DMS53 (cell line): ENCODE measurements at regions not wholly inside any gene's neighbourhood (a gene's known extent, or its start where the extent isn't known, plus 50 kb on each side); places are given as distances from the start of the nearest gene placed in this dataset.
"Not testable (repeated sequence)": the region's sequence is repeated elsewhere in the genome, so short reads cannot be mapped to it uniquely, and the experiment has no call there.

ENCODE experiments used
- DNase-seq: peaks from one replicate; lab custom pipeline; 2025; lab: John Stamatoyannopoulos, UW

DNA sequence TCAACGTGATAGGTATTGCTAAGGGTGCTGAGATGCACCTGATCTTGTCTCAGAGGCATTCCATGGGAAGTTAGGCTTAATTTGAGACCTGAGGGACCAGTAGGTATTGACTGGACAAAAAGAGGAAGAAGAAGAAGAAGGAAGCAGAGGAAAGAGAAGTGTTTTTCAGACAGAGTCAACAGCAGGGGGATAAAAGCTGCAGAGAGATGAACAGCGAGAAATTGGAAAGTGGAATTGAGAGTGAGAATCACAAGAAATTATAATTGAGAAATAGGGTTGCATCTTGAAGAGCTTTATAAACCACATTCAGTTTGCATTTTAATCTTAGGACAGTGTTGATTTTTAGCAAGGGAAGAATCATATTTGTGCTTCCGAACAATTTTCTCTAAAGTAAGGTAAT lies 254.0 kb downstream of the CD83 start:
- no peak for DNase-seq

DNA sequence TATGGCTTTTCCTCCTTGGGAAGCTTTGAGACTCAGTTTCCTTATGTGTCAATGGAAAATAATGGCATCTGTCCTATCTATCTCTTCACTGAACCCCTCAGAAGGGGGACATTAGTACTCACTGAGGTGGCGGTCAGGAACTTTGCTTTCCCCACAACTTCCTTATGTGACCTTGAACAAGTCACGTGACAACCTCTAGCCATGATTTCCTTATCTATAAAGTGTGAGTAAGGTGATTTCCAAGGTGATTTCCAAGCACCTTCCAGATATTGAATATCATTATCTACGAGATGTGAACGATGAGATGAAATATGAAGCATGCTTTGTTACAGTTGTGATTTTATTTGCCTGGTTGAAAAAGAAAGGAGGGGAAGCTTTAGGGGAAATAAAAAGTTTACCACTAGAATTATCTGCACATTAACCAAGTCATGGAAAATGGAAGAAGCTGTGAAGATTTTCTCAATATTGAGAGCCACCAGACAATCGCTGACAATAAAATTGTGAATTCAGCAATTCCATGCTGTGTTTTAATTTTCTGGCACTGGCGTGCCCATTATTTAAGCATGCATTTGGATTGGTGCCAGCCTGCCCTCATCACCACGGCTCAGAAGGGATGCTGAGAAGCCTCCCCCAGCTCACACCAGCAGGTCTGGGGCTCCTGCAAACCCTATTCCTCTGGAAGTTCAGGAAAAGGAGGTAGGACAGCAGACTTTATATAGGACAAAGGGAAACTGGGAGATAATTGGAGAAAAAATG lies 255.3 kb downstream of the CD83 start:
- no peak for DNase-seq

DNA sequence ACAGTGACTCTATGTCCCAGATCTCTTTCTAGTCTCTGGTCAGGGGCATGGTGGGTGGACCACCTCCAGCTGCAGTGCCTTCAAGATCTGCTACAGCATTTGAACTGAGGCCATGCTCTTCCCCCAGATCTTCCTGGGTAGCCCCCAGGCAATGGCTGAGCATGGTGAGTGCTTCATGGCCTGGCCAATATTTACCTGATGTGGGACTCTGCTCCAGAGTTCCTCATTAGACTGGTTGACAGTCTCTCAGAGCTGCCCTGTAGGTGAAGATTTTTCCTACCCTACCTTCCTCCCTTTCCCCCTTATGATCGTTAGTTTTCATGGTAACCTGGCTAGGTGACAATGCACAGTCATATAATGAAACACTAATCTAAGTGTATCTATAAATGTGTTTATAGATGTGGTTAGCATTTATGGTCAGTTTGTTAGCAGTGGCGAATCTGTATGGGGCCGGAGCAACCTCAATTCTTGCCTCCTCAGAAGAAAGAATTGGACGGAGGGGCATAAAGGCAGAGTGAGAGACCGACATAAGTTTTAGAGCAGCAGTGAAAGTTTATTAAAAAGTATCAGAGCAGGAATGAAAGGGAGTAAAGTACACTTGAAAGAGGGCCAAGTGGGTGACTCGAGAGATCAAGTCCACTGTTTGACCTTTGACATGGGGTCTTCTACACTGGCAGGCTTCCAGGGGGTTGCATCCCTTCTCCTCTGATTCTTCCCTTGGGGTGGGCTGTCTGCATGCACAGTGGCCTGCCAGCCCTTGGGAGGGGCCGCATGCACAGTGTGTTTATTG lies 256.3 kb downstream of the CD83 start:
- DNase-seq: no peak

DNA sequence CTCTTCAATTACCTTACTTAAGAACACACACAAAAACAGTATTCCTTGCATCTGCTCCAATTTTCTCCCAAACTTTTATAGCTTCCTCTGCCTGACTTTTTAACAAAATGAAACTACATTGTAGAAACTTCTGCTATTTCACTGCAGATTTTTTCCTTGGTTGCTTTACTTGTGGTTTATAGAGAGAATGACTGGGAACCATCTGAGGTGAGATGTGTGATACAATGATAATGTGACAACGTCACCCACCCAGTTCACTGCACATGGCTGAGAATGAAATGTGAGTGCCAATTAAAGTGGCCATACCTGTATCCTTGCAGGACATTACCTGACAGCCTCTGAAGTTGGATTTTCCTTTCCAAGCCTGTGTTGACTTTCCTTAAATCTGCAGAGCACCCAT lies 258.4 kb downstream of the CD83 start:
- no peak for DNase-seq

DNA sequence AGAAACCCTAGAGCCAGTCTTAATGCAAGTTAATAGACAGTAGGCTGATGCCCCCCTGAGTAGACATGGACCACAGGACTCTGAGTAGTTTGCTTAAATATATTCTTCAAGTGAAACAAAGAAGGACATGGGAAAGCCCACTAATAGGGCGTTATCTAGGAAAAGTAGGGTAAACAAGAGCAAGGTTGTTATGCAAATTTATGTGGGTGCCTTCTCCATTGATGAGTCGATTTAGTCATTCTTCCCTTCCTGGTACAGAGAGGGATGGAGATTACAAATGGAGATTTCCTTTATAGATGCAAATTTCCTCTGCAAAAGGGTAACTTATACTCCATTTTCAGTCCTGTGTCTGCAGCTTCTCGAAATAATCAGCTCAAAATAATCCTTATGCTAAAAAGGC lies 262.0 kb downstream of the CD83 start:
- DNase-seq: peak; percentile 5

DNA sequence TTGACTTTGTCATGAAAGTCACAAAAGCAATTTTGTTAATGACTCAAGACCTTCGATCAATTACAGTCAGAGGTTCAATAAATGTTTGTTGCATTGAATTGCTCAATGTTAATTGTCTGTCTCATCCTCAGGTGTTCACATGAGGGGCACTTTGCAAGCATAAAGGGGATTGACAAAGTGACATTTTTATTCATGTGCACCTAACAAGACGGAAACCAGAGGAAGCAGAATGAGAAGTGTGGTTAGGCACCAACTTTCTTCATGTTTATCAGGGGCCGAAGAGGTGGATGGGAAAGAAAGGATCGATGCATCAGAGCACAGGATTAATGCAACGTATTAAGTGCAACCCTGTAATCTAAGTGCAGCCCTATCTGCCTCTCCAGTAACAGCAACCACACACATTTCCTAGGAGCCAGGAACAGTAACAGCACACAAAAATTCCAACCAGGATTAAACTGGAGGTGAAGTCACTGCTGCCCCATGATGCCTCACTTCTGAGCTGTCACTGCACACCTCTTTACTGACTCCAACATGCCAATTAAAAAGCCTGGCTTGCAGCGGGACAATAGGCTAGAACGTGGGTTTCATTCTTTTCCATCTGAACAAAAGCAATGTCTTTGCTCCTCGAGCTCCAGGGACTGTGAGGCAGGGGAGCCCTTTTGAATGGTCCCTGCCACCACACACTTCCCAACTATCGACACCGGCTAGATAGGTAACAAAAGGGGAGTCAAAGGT lies 262.7 kb downstream of the CD83 start:
- DNase-seq: no peak

DNA sequence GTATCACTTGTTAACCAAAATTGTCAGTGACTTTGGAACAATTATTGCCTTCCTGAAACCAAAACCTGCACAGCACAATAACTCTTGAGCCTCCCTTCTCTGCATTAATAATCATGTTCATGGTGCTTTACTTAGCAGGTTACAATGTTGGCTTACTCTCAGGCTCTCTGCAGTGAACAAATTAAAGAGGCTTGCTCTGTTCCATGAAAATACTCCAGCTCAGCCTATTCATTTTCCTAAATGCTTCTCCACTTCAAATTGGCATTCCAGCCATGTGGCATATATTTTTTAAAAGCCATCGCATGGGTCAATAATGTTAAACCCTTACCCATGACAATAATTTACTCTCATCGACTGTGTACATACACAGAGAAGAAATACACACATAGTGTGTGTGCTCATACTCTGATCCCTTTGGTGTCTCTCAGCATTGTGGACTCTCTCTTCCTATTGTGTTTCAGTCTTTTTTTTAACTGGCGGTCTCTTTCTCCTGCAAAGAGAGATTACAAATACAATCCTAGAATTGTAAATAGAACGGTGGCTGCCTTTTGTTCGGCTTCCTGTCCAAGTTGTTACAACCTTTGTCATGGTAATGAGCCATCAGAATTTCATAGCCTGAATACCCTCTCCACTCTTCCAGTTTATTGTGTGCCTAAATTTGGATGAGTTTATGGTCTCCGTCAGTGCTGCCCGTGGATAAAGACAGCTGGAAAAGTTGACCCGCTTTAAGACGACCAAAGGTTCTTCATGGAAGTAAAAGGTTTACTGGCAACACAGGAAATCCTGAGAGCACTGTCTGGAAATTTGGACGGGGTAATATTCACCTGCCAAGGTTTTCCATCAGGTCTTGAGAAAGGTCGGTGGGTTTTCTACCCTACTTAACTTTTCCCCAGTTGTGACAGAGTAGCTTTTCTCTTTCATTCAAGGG lies 263.6 kb downstream of the CD83 start:
- DNase-seq: peak; percentile 83

DNA sequence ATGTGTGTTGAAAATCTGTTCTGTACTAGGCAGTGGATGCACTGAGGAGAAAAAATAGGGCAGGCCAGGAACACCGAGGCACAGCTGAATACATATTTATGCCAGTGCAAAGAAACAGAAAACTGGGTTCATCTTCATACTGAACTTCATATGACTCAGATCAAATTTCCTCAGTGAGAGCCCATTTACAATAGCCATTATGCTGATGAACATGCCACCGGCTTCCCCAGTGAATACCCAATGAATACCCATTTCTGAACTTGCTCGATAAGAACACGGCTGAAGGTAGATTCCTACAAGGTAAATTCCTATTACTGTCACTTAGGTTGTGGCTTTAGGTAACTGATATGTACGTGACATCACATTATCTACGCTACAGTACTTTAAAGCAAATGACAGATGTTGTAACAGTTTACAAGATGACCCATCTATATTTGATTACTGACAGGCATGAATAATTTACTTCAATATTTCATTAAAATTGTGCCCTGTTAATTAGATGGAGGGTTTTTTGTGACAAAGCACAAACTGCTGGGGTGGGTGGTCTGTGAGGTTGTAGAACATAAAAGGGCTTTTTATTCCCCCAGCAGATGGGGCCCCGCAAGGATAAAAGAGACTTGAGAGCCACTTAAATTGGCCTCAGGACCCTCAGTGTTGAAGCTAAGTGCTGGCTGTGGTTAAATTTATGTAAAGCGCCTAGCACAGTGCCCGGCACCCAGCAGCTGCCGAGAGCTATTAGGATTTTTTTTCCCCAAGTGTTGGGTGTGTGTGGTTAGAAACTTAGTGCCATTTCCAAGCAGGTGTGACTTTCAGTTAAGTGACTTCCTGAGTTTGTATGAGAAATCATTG lies 264.5 kb downstream of the CD83 start:
- peak; percentile 44 for DNase-seq

DNA sequence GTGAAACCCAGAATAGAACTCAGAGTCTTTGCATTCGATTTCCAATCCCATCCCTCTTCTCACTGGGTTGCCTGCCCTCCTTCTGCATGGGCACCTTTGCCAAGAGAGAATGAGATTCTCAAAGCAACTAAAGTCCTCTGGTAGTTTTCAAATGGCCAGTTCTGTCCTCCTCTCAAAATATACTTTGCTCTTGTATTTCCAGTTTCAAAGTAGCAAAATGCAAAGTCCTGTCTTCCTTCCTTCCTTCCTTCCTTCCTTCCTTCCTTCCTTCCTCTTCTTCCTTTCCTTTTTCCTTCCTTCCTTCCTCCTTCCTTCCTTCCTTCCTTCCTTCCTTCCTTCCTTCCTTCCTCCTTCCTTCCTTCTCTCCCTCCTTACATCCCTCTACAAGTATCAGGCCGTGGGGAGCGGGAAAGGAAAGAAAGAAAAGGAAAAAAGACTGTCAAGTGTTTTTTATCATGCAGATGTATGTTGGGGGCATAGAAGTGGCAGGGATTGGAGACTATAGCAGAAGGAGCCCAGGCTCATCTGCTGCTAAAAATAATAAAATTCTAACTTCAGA lies 265.2 kb downstream of the CD83 start:
- DNase-seq: no peak

DNA sequence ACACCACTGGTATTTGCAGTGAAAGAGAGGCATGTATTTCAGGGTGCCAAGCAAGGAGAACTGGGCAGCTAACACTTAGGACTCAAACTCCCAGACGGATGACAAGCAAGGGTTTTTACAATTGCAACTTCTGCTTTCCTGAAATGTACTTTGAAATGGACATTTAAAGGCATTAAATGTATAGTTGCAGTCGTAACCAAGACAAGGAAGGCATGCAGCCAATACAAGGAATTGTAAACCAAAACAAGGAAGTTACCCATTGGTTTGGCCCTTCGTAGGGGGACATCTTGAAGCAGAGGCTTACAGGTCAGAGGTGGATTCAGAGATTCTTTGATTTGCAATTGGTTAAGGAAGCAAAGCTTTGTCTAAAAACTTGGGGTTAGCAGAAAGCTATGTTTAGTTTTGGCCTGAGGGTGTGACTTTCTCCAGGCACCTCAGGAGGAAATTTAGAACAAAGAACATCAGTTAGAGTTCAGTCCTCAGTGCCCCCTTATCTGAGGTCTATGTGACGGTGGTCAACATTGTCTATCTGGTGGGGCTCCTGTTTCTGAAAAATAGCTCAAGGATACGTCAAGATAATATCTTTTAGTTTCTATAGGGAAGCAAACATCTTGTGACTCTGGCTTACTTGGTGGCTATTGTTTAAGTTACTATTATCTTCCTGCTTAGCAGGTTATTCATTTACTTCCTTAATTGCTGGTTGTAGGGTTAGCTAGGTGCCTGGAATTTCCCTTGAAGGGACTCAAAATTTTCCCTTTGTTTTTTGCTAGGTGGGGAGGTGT lies 266.0 kb downstream of the CD83 start:
- DNase-seq: no peak

DNA sequence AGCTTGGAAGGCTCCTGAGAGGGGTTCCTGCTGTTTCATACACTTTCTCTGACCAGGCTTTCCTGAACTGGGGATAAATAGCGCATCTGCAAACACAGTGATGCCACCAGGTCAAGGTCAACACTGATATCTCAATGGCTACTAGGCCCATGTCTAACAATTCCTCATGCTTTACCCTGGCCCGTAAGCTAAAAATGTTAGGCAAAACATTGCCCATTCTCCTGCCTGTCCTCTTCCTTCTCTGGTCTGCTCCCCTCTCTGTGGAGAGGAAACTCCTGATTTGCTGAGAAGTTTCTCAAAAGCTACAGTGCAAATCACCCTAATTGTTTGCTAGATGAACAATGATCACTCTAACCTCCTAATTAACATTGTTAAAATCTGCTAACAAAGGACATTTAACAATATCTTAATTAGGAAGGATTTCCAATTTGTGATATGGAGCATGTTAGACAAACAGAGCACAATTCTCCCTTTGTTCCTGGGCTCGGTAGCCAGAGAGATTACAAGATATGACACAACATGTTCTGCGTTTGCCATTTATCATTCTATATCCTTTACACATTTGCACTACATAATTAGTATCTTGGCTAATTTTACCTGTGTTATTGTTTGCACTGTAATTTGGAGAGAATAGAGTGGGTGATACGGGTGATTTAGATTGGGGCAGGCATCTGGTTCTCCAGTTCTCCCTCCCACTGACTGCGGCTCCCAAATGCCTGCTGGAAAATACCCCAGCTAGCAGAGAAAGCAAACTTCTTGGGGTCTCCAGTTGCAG lies 266.8 kb downstream of the CD83 start:
- no peak for DNase-seq

DNA sequence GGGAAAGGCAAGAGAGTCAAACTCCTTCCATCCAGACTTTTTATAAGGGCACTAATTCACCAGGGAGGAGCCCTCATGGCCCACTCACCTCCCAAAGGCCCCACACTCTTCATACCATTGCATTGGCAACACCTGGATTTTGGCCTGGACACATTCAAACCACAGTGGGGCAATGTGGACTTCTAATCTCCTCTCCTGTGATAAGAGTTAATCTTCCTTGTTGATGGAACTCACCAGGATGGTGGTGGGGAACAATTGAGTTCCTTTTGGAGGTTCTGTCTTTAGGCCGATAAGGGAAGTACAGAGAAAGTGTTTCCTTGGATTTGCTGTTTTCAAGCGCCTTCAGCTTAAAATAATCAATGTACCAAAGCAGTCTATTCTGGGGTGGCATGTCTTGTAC lies 268.7 kb downstream of the CD83 start:
- no peak for DNase-seq

DNA sequence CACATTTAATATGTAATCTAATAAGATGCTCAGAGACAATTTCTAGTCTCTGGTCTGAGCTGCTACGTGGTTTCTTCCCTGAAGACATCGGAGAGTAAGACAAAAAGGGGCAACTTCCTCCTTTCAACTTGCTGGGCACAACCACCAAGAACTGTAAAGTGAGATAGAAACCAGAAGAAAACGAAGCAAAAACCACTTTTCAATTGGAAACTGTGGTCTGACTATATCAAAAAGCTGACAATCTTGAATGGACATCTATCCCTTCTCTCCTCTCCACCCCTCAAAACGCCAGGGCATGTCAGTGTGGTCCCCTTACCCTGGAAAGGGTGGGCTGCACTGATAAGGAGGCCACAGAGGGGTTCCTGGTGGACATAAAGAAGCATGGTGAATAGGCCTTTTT lies 269.1 kb downstream of the CD83 start:
- DNase-seq: no peak

DNA sequence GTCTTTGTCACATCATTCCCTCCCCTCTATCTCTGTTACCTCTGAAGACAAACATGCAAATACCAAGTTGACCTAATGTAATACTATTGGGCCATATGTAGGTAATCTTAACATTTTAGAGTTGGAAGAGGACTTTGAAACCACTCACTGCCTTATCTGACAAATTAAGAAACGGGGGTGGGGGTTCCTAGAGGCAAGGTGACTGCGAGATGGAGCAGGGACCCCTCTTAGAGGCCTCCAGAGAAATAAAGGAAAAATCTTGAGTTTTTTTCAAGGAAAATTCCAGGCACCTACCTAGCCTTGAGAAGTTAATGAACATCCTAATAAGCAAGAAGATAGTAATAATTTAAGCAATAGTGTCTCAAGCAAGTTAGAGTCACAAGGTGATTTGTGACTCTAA lies 270.8 kb downstream of the CD83 start:
- DNase-seq: no peak

DNA sequence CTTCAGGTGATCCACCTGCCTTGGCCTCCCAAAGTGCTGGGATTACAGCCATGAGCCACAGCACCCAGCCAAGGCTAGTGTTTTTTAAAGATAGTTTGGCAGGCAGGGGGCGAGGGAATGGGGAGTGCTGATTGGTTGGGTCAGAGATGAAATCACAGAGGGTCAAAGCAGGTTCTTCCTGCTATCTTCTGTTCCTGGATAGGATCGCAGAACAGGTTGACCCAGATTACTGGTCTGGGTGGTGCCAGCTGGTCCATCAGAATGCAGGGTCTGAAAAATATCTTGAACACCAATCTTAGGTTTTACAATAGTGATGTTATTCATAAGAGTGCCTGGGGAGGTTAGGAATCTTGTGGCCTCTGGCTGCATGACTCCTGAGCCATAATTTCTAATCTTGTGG lies 272.2 kb downstream of the CD83 start:
- DNase-seq: not testable (repeated sequence)

DNA sequence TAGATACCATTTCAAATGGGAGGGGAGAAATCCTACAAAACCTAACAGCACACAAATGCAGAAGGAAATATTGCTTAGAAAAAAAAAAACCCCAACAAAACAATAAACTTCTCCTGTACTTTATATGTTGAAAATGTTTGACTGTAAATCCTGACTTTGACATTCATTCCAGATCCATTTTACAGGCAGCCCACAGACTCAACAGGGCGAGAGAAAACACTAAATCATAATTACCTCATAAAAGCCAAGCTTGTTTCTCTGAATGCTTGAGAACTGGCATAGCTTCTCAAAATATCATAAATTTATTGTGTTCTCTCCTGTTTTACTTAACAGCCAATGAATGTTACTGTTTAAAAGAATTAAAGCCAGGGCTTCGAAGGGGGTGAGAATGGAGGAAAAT lies 273.2 kb downstream of the CD83 start:
- no peak for DNase-seq

DNA sequence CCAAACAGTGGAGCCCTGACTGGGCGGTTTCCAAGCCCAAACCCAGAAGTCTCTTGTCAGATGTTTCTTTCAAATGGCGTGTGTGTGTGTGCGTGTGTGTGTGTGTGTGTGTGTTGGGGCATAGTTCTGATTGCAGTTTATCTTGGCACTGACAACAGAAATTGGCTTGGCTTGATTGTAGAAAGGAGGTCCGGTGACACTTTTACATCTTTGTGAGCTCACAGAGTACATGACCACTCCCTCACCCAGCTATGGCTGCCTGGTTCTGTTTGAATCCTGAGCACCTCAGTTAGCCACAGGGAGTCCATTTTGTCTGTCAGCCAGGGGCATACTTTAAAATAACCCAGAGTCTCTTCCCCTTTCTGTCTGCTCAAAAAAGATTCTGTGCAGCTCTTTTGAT lies 276.3 kb downstream of the CD83 start:
- DNase-seq: no peak

DNA sequence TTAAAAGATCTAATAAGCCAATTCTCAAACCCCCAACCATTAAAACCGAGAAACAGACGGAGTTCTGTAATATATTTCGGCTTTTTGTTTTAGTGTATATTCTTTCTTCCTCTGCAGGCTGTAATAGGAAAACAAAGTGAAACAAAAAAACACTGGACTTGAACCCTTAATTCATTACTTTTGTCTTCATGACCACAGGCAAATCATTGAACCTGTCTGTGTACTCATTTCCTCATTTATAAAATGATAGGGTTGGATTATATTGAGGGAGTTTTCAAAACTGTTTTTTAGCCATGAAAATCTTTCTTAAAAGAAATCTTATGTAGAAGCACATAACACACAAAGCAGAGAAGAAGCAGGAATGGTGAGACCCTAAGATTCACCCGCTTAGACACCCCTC lies 278.8 kb downstream of the CD83 start:
- DNase-seq: no peak
